Activated naive CD8-positive, alpha-beta T cell treated with anti-CD3 and anti-CD28 coated beads for 36 hours (primary cell): ENCODE measurements at regions not wholly inside any gene's neighbourhood (a gene's known extent, or its start where the extent isn't known, plus 50 kb on each side); places are given as distances from the start of the nearest gene placed in this dataset.
"Not testable (repeated sequence)": the region's sequence is repeated elsewhere in the genome, so short reads cannot be mapped to it uniquely, and the experiment has no call there.

Source experiments
- DNase-seq: peaks from one replicate; pipeline ENCODE4 v3.0.0; 2021
- H3K27ac Mint-ChIP-seq: one replicate; pipeline ENCODE4 v1.8.0; 2022; ENCODE audit warnings: mild to moderate bottlenecking, moderate library complexity, mixed read lengths
- H3K27me3 Mint-ChIP-seq: one replicate; pipeline ENCODE4 v1.8.0; 2022; ENCODE audit warnings: mild to moderate bottlenecking, mixed read lengths
- H3K36me3 Mint-ChIP-seq: one replicate; pipeline ENCODE4 v1.8.0; 2021; ENCODE audit warnings: mild to moderate bottlenecking, mixed read lengths
- H3K4me1 Mint-ChIP-seq: one replicate; pipeline ENCODE4 v1.8.0; 2021; ENCODE audit warnings: mixed read lengths
- H3K4me3 Mint-ChIP-seq: one replicate; pipeline ENCODE4 v1.8.0; 2022; ENCODE audit warnings: mild to moderate bottlenecking, moderate library complexity, mixed read lengths
- H3K9me3 Mint-ChIP-seq: one replicate; pipeline ENCODE4 v1.8.0; 2022; ENCODE audit warnings: mixed read lengths

GRCh38 chr2:116819355-116819754, 995.1 kb upstream of the DDX18 start:
- no peak overlapping the region for H3K4me3 Mint-ChIP-seq
- peaks cover 6% of the 10 kb centered on the region for H3K9me3 Mint-ChIP-seq
- H3K36me3 Mint-ChIP-seq: no peaks in the 10 kb centered on the region
- H3K27me3 Mint-ChIP-seq: no peaks in the 10 kb centered on the region
- H3K27ac Mint-ChIP-seq: no peak overlapping the region
- no peak for DNase-seq
- no peaks in the 10 kb centered on the region for H3K4me1 Mint-ChIP-seq

GRCh38 chr2:116820986-116821385, 993.5 kb upstream of the DDX18 start:
- DNase-seq: no peak
- H3K36me3 Mint-ChIP-seq: no peaks in the 10 kb centered on the region
- no peaks in the 10 kb centered on the region for H3K4me1 Mint-ChIP-seq
- H3K27ac Mint-ChIP-seq: no peak overlapping the region
- no peaks in the 10 kb centered on the region for H3K27me3 Mint-ChIP-seq
- H3K9me3 Mint-ChIP-seq: peaks cover 3% of the 10 kb centered on the region
- H3K4me3 Mint-ChIP-seq: no peak overlapping the region

- H3K36me3 Mint-ChIP-seq, DNase-seq, H3K27ac Mint-ChIP-seq, H3K27me3 Mint-ChIP-seq, H3K9me3 Mint-ChIP-seq, H3K4me3 Mint-ChIP-seq, H3K4me1 Mint-ChIP-seq: not testable (repeated sequence)
Measured at GRCh38 chr2:116829543-116829942, 984.9 kb upstream of the DDX18 start.

- no peaks in the 10 kb centered on the region for H3K36me3 Mint-ChIP-seq
Measured at GRCh38 chr2:116832148-116832547, 982.3 kb upstream of the DDX18 start.

GRCh38 chr2:116833052-116833451, 981.4 kb upstream of the DDX18 start:
- no peaks in the 10 kb centered on the region for H3K36me3 Mint-ChIP-seq
- H3K4me1 Mint-ChIP-seq: no peaks in the 10 kb centered on the region
- no peak overlapping the region for H3K27ac Mint-ChIP-seq
- H3K9me3 Mint-ChIP-seq: peaks cover 7% of the 10 kb centered on the region
- H3K27me3 Mint-ChIP-seq: peaks cover 3% of the 10 kb centered on the region
- H3K4me3 Mint-ChIP-seq: no peak overlapping the region
- no peak for DNase-seq

More at GRCh38 chr2:116832148-116832547, 982.3 kb upstream of the DDX18 start:
- H3K27me3 Mint-ChIP-seq: peaks cover 3% of the 10 kb centered on the region
- peaks cover 7% of the 10 kb centered on the region for H3K9me3 Mint-ChIP-seq
- H3K4me1 Mint-ChIP-seq: no peaks in the 10 kb centered on the region
- no peak overlapping the region for H3K27ac Mint-ChIP-seq
- no peak overlapping the region for H3K4me3 Mint-ChIP-seq
- DNase-seq: no peak

GRCh38 chr2:116842164-116842563, 972.3 kb upstream of the DDX18 start:
- Mint-ChIP-seq H3K27ac (no peak overlapping the region), H3K36me3 (no peaks in the 10 kb centered on the region), H3K4me1 (no peaks in the 10 kb centered on the region), H3K9me3 (peaks cover 2% of the 10 kb centered on the region), H3K27me3 (no peaks in the 10 kb centered on the region), H3K4me3 (no peak overlapping the region)
- DNase-seq: no peak

GRCh38 chr2:116859708-116860107, 954.8 kb upstream of the DDX18 start:
- Mint-ChIP-seq H3K36me3 (no peaks in the 10 kb centered on the region), H3K27ac (no peak overlapping the region), H3K4me3 (no peak overlapping the region), H3K9me3 (peaks cover 26% of the 10 kb centered on the region), H3K4me1 (no peaks in the 10 kb centered on the region), H3K27me3 (no peaks in the 10 kb centered on the region)
- DNase-seq: no peak

- no peaks in the 10 kb centered on the region for H3K36me3 Mint-ChIP-seq
- H3K9me3 Mint-ChIP-seq: peaks cover 16% of the 10 kb centered on the region
- H3K4me1 Mint-ChIP-seq: no peaks in the 10 kb centered on the region
- no peak for DNase-seq
- no peak overlapping the region for H3K27ac Mint-ChIP-seq
- no peaks in the 10 kb centered on the region for H3K27me3 Mint-ChIP-seq
- H3K4me3 Mint-ChIP-seq: no peak overlapping the region
Measured at GRCh38 chr2:116874021-116874420, 940.5 kb upstream of the DDX18 start.

GRCh38 chr2:116877274-116877673, 937.2 kb upstream of the DDX18 start:
- H3K27me3 Mint-ChIP-seq: no peaks in the 10 kb centered on the region
- DNase-seq: no peak
- no peak overlapping the region for H3K27ac Mint-ChIP-seq
- H3K9me3 Mint-ChIP-seq: peaks cover 11% of the 10 kb centered on the region
- H3K4me1 Mint-ChIP-seq: no peaks in the 10 kb centered on the region
- no peaks in the 10 kb centered on the region for H3K36me3 Mint-ChIP-seq
- no peak overlapping the region for H3K4me3 Mint-ChIP-seq

GRCh38 chr2:116877944-116878343, 936.5 kb upstream of the DDX18 start:
- H3K27ac Mint-ChIP-seq: no peak overlapping the region
- H3K9me3 Mint-ChIP-seq: peaks cover 6% of the 10 kb centered on the region
- no peak for DNase-seq
- H3K4me3 Mint-ChIP-seq: no peak overlapping the region
- H3K4me1 Mint-ChIP-seq: no peaks in the 10 kb centered on the region
- H3K27me3 Mint-ChIP-seq: no peaks in the 10 kb centered on the region
- no peaks in the 10 kb centered on the region for H3K36me3 Mint-ChIP-seq

GRCh38 chr2:116879650-116880160, 934.8 kb upstream of the DDX18 start:
- H3K4me3 Mint-ChIP-seq: no peak overlapping the region
- no peaks in the 10 kb centered on the region for H3K27me3 Mint-ChIP-seq
- H3K9me3 Mint-ChIP-seq: peaks cover 6% of the 10 kb centered on the region
- H3K36me3 Mint-ChIP-seq: no peaks in the 10 kb centered on the region
- no peak for DNase-seq
- no peaks in the 10 kb centered on the region for H3K4me1 Mint-ChIP-seq
- no peak overlapping the region for H3K27ac Mint-ChIP-seq

GRCh38 chr2:116891191-116891590, 923.3 kb upstream of the DDX18 start:
- no peaks in the 10 kb centered on the region for H3K36me3 Mint-ChIP-seq
- no peak overlapping the region for H3K4me3 Mint-ChIP-seq
- H3K9me3 Mint-ChIP-seq: peaks cover 13% of the 10 kb centered on the region
- no peaks in the 10 kb centered on the region for H3K27me3 Mint-ChIP-seq
- H3K4me1 Mint-ChIP-seq: no peaks in the 10 kb centered on the region
- DNase-seq: no peak
- no peak overlapping the region for H3K27ac Mint-ChIP-seq

- H3K4me1 Mint-ChIP-seq: no peaks in the 10 kb centered on the region
- H3K9me3 Mint-ChIP-seq: peaks cover 3% of the 10 kb centered on the region
- H3K4me3 Mint-ChIP-seq: no peak overlapping the region
- no peak overlapping the region for H3K27ac Mint-ChIP-seq
- no peaks in the 10 kb centered on the region for H3K27me3 Mint-ChIP-seq
- no peaks in the 10 kb centered on the region for H3K36me3 Mint-ChIP-seq
- no peak for DNase-seq
Measured at GRCh38 chr2:116911540-116911939, 903.0 kb upstream of the DDX18 start.

GRCh38 chr2:116915673-116916072, 898.8 kb upstream of the DDX18 start:
- peaks cover 9% of the 10 kb centered on the region for H3K9me3 Mint-ChIP-seq
- H3K27ac Mint-ChIP-seq: no peak overlapping the region
- no peaks in the 10 kb centered on the region for H3K36me3 Mint-ChIP-seq
- H3K4me1 Mint-ChIP-seq: no peaks in the 10 kb centered on the region
- DNase-seq: no peak
- no peaks in the 10 kb centered on the region for H3K27me3 Mint-ChIP-seq
- H3K4me3 Mint-ChIP-seq: no peak overlapping the region

- no peak for DNase-seq
- H3K4me1 Mint-ChIP-seq: no peaks in the 10 kb centered on the region
- H3K27ac Mint-ChIP-seq: no peak overlapping the region
- H3K36me3 Mint-ChIP-seq: no peaks in the 10 kb centered on the region
- peaks cover 9% of the 10 kb centered on the region for H3K9me3 Mint-ChIP-seq
- H3K4me3 Mint-ChIP-seq: no peak overlapping the region
- H3K27me3 Mint-ChIP-seq: no peaks in the 10 kb centered on the region
Measured at GRCh38 chr2:116917196-116917595, 897.3 kb upstream of the DDX18 start.

- Mint-ChIP-seq H3K4me3 (no peak overlapping the region), H3K27me3 (no peaks in the 10 kb centered on the region), H3K27ac (no peak overlapping the region), H3K9me3 (peaks cover 9% of the 10 kb centered on the region), H3K36me3 (no peaks in the 10 kb centered on the region), H3K4me1 (no peaks in the 10 kb centered on the region)
- no peak for DNase-seq
Measured at GRCh38 chr2:116918574-116918973, 895.9 kb upstream of the DDX18 start.

GRCh38 chr2:116922414-116922813, 892.1 kb upstream of the DDX18 start:
- Mint-ChIP-seq H3K4me3 (no peak overlapping the region), H3K4me1 (no peaks in the 10 kb centered on the region), H3K9me3 (peaks cover 1% of the 10 kb centered on the region), H3K36me3 (no peaks in the 10 kb centered on the region), H3K27me3 (no peaks in the 10 kb centered on the region), H3K27ac (no peak overlapping the region)
- no peak for DNase-seq
